Suprapubic skin (tissue), 4 donors: ENCODE measurements at regions not wholly inside any gene's neighbourhood (a gene's known extent, or its start where the extent isn't known, plus 50 kb on each side); places are given as distances from the start of the nearest gene placed in this dataset.

Experiments
- DNase-seq, 2 donors: peaks; one replicate each; pipeline ENCODE4 v3.0.0-alpha.2; 2019; ENCODE audit warnings: low spot score in 2 of 2
- H3K27ac ChIP-seq: fragments of 200-600 bp; sonication (generic); one replicate; pipeline ENCODE4 v1.5.1; 2019
- H3K27me3 ChIP-seq: fragments of 200-600 bp; sonication (generic); one replicate; pipeline ENCODE4 v1.5.1; 2019
- H3K36me3 ChIP-seq: fragments of 200-600 bp; sonication (generic); one replicate; pipeline ENCODE4 v1.5.1; 2019
- H3K4me1 ChIP-seq: fragments of 200-600 bp; sonication (generic); one replicate; pipeline ENCODE4 v1.5.1; 2019
- H3K4me3 ChIP-seq: fragments of 200-600 bp; sonication (generic); one replicate; pipeline ENCODE4 v1.5.1; 2019; ENCODE audit warnings: mild to moderate bottlenecking
- H3K9me3 ChIP-seq: fragments of 200-600 bp; sonication (generic); one replicate; pipeline ENCODE4 v1.5.1; 2019
- CTCF ChIP-seq, 2 donors: fragments of 200-600 bp in 1 of 2; fragments of 450-650 bp in 1 of 2; sonication (generic) in 1 of 2; IDR thresholded peaks; one replicate each; pipeline ENCODE4 v1.5.1; 2016 to 2019; ENCODE audit warnings: antibody characterized with exemption in 2 of 2, mild to moderate bottlenecking in 1 of 2, moderate library complexity in 1 of 2
- EP300 ChIP-seq: sonication (generic); formaldehyde crosslinking; IDR thresholded peaks from one replicate; pipeline ENCODE4 v1.6.1; 2017; ENCODE audit warnings: antibody characterized with exemption
- POLR2A ChIP-seq, 2 donors: fragments of 450-650 bp; IDR thresholded peaks; one replicate each; pipeline ENCODE4 v1.6.1; 2017; ENCODE audit warnings: antibody characterized with exemption in 2 of 2, mild to moderate bottlenecking in 2 of 2, moderate library complexity in 2 of 2
- POLR2AphosphoS5 ChIP-seq, 3 donors: sonication (generic); formaldehyde crosslinking; IDR thresholded peaks; one replicate each; pipeline ENCODE4 v1.6.1; 2017; ENCODE audit warnings: antibody characterized with exemption in 3 of 3
- WGBS: methylation state at CpG from one replicate; pipeline ENCODE4 v1.1.5; 2018; 5-methylcytosine and 5-hydroxymethylcytosine counted together

- no peak for TF ChIP-seq POLR2AphosphoS5 (IDR thresholded peaks at IDR 0.05)
- no peak for TF ChIP-seq CTCF (IDR thresholded peaks at IDR 0.05)
- no peak for TF ChIP-seq POLR2A (IDR thresholded peaks at IDR 0.05)
- no peak for TF ChIP-seq EP300
- 97% methylated on average over 3 of the region's 3 CpGs for WGBS
- no peak overlapping the region for H3K27ac ChIP-seq
- no peak overlapping the region for H3K4me3 ChIP-seq
- no peaks in the 10 kb centered on the region for H3K9me3 ChIP-seq
- no peaks in the 10 kb centered on the region for H3K36me3 ChIP-seq
- no peaks in the 10 kb centered on the region for H3K27me3 ChIP-seq
- no peak for DNase-seq
- no peaks in the 10 kb centered on the region for H3K4me1 ChIP-seq
These were observed 980.9 kb downstream of the FSTL5 start for GRCh38 chr4:161182913-161183312.

GRCh38 chr4:161178310-161178709 lies 985.5 kb downstream of the FSTL5 start:
- Histone ChIP-seq H3K4me1 (no peaks in the 10 kb centered on the region), H3K4me3 (no peak overlapping the region), H3K9me3 (no peaks in the 10 kb centered on the region), H3K27ac (no peak overlapping the region), H3K27me3 (no peaks in the 10 kb centered on the region), H3K36me3 (no peaks in the 10 kb centered on the region)
- 77% methylated on average over 5 of the region's 5 CpGs for WGBS
- TF ChIP-seq POLR2AphosphoS5 (IDR thresholded peaks at IDR 0.05), result no peak
- no peak for TF ChIP-seq POLR2A (IDR thresholded peaks at IDR 0.05)
- no peak for TF ChIP-seq CTCF (IDR thresholded peaks at IDR 0.05)
- no peak for TF ChIP-seq EP300
- DNase-seq, result no peak

GRCh38 chr4:161172396-161173026 lies 991.3 kb downstream of the FSTL5 start:
- TF ChIP-seq CTCF (IDR thresholded peaks at IDR 0.05) (no peak), POLR2AphosphoS5 (IDR thresholded peaks at IDR 0.05) (no peak), EP300 (no peak), POLR2A (IDR thresholded peaks at IDR 0.05) (no peak)
- WGBS, result 77% methylated on average over 1 of the region's 1 CpG

GRCh38 chr4:161167539-161167938 lies 996.3 kb downstream of the FSTL5 start:
- Histone ChIP-seq H3K4me3 (no peak overlapping the region), H3K27ac (no peak overlapping the region), H3K9me3 (no peaks in the 10 kb centered on the region), H3K36me3 (no peaks in the 10 kb centered on the region), H3K27me3 (no peaks in the 10 kb centered on the region), H3K4me1 (no peaks in the 10 kb centered on the region)
- TF ChIP-seq POLR2A (IDR thresholded peaks at IDR 0.05) (no peak), EP300 (no peak), POLR2AphosphoS5 (IDR thresholded peaks at IDR 0.05) (no peak), CTCF (IDR thresholded peaks at IDR 0.05) (no peak)
- DNase-seq, result no peak

More at GRCh38 chr4:161172396-161173026, 991.3 kb downstream of the FSTL5 start:
- H3K9me3 ChIP-seq, result no peaks in the 10 kb centered on the region
- DNase-seq, result no peak
- H3K27ac ChIP-seq, result no peak overlapping the region
- H3K4me1 ChIP-seq, result no peaks in the 10 kb centered on the region
- no peak overlapping the region for H3K4me3 ChIP-seq
- no peaks in the 10 kb centered on the region for H3K27me3 ChIP-seq
- H3K36me3 ChIP-seq, result no peaks in the 10 kb centered on the region

GRCh38 chr4:161160718-161161117 lies 1003.1 kb downstream of the FSTL5 start:
- Histone ChIP-seq H3K36me3 (no peaks in the 10 kb centered on the region), H3K9me3 (no peaks in the 10 kb centered on the region), H3K4me3 (no peak overlapping the region), H3K4me1 (no peaks in the 10 kb centered on the region), H3K27me3 (no peaks in the 10 kb centered on the region), H3K27ac (no peak overlapping the region)
- 61% methylated on average over 3 of the region's 3 CpGs for WGBS
- no peak for DNase-seq
- TF ChIP-seq POLR2AphosphoS5 (IDR thresholded peaks at IDR 0.05), result no peak
- TF ChIP-seq CTCF (IDR thresholded peaks at IDR 0.05), result no peak
- no peak for TF ChIP-seq EP300
- TF ChIP-seq POLR2A (IDR thresholded peaks at IDR 0.05), result no peak
